Endothelial cell of umbilical vein (primary cell): ENCODE measurements at regions not wholly inside any gene's neighbourhood (a gene's known extent, or its start where the extent isn't known, plus 50 kb on each side); places are given as distances from the start of the nearest gene placed in this dataset.

Experiments
- BruUV-seq: library from RNA; stranded (reverse); fragments of 400-500 nt; replicated peaks from 2 replicates; lab custom pipeline; 2021; lab: Mats Ljungman, UMichigan
- CTCF ChIA-PET: fragments of 300-600, 350-600 bp; sonication (Branson Sonifier 250); formaldehyde crosslinking; loops from one replicate; lab custom pipeline; 2021; ENCODE audit warnings: antibody characterized with exemption, inconsistent platforms; lab: Charles Lee
- POLR2A ChIA-PET: fragments of 300-600, 350-600 bp; sonication (Branson Sonifier 250); formaldehyde crosslinking; loops from one replicate; lab custom pipeline; 2021; ENCODE audit warnings: antibody characterized with exemption, inconsistent platforms; lab: Charles Lee
- DNase-seq: peaks from one replicate; pipeline ENCODE4 v3.0.0-alpha.2; 2011; ENCODE audit warnings: low read depth, low spot score
- FAIRE-seq: peaks from 2 replicates; lab custom pipeline; 2011; peaks lifted over from hg19 to GRCh38; lab: Jason Lieb, UNC
- H2AFZ ChIP-seq: 2 replicates; pipeline ENCODE4 v1.6.0; 2012; ENCODE audit warnings: low read depth, low read length, control low read depth, inconsistent platforms
- H3K27ac ChIP-seq: 2 replicates; pipeline ENCODE4 v1.5.1; 2011; ENCODE audit warnings: low read depth, mild to moderate bottlenecking, control low read depth, low read length, moderate library complexity; ENCODE audit not compliant: insufficient read depth
- H3K27me3 ChIP-seq, 2 experiments: 2 replicates each; pipeline versions ENCODE4 v1.6.0 to v1.6.1; 2011; ENCODE audit warnings: low read length in 2 of 2, mixed read lengths in 1 of 2; ENCODE audit not compliant: control insufficient read depth in 2 of 2, insufficient read depth in 2 of 2
- H3K36me3 ChIP-seq, 2 experiments: 2 replicates in 1 of 2; 3 replicates in 1 of 2; pipeline ENCODE4 v1.5.1; 2011; ENCODE audit warnings: low read length in 2 of 2, mild to moderate bottlenecking in 1 of 2, moderate library complexity in 1 of 2; ENCODE audit not compliant: control insufficient read depth in 2 of 2, insufficient read depth in 2 of 2; ENCODE audit errors: extremely low read depth in 1 of 2
- H3K4me1 ChIP-seq: 3 replicates; pipeline ENCODE4 v1.5.1; 2011; ENCODE audit warnings: mild to moderate bottlenecking, low read length; ENCODE audit not compliant: control insufficient read depth, insufficient read depth; ENCODE audit errors: extremely low read depth
- H3K4me2 ChIP-seq: 2 replicates; pipeline ENCODE4 v1.6.1; 2011; ENCODE audit warnings: low read length, control low read depth, mixed read lengths; ENCODE audit not compliant: insufficient read depth
- H3K4me3 ChIP-seq, 3 experiments: fragments of 200-600 bp in 1 of 3; sonication (generic), shearing (Covaris generic) in 1 of 3; replicated peaks in 1 of 3; 2 replicates each; pipeline ENCODE4 v1.5.1; 2011 to 2016; ENCODE audit warnings: control low read depth in 3 of 3, low read length in 3 of 3, mild to moderate bottlenecking in 2 of 3, inconsistent platforms in 1 of 3, low read depth in 1 of 3, moderate library complexity in 1 of 3; ENCODE audit not compliant: insufficient read depth in 1 of 3
- H3K79me2 ChIP-seq: 2 replicates; pipeline ENCODE4 v1.6.0; 2012; ENCODE audit warnings: low read length, inconsistent platforms; ENCODE audit not compliant: control insufficient read depth, insufficient read depth
- H3K9ac ChIP-seq: replicated peaks from 2 replicates; pipeline ENCODE3; 2011; ENCODE audit warnings: low read length, control low read depth; ENCODE audit not compliant: insufficient read depth; ENCODE audit errors: extremely low read depth
- H3K9me1 ChIP-seq: replicated peaks from 3 replicates; pipeline ENCODE4 v1.6.0; 2011; ENCODE audit warnings: mild to moderate bottlenecking, low read length; ENCODE audit not compliant: control insufficient read depth, insufficient read depth; ENCODE audit errors: extremely low read depth
- H3K9me3 ChIP-seq: replicated peaks from 2 replicates; pipeline ENCODE4 v1.5.1; 2012; ENCODE audit warnings: low read length, inconsistent platforms; ENCODE audit not compliant: control insufficient read depth, insufficient read depth
- H4K20me1 ChIP-seq: replicated peaks from 2 replicates; pipeline ENCODE3; 2011; ENCODE audit warnings: mild to moderate bottlenecking, low read length; ENCODE audit not compliant: control insufficient read depth, insufficient read depth; ENCODE audit errors: extremely low read depth
- CTCF ChIP-seq, 2 donors: IDR thresholded peaks; 1 replicate in 1 of 2; 2 replicates in 1 of 2; pipeline ENCODE4 v1.5.1; 2011; ENCODE audit warnings: low read length in 2 of 2, mild to moderate bottlenecking in 2 of 2, moderate library complexity in 2 of 2, control low read depth in 1 of 2, inconsistent platforms in 1 of 2, low read depth in 1 of 2; ENCODE audit not compliant: insufficient read depth in 1 of 2; ENCODE audit errors: extremely low read depth in 1 of 2
- EZH2 ChIP-seq: IDR thresholded peaks from 2 replicates; pipeline ENCODE4 v1.6.1; 2012; ENCODE audit warnings: borderline replicate concordance, low read depth, mild to moderate bottlenecking, moderate library complexity, low read length, inconsistent platforms; ENCODE audit not compliant: severe bottlenecking
- FOS ChIP-seq: IDR thresholded peaks from 2 replicates; pipeline ENCODE4 v1.6.1; 2011; ENCODE audit warnings: mild to moderate bottlenecking, low read length, moderate library complexity, borderline replicate concordance; ENCODE audit not compliant: insufficient read depth
- GATA2 ChIP-seq: IDR thresholded peaks from 2 replicates; pipeline ENCODE4 v1.7.0; 2011; ENCODE audit warnings: low read depth, mild to moderate bottlenecking, moderate library complexity, mixed read lengths, low read length; ENCODE audit not compliant: insufficient read length, insufficient read depth
- JUN ChIP-seq: IDR thresholded peaks from 2 replicates; pipeline ENCODE4 v1.6.1; 2011; ENCODE audit warnings: borderline replicate concordance, low read depth; ENCODE audit not compliant: insufficient read length, insufficient read depth
- MAX ChIP-seq: IDR thresholded peaks from 2 replicates; pipeline ENCODE4 v1.6.1; 2011; ENCODE audit not compliant: insufficient read depth, insufficient read length
- MYC ChIP-seq: IDR thresholded peaks from one replicate; pipeline ENCODE4 v1.6.1; 2011; ENCODE audit warnings: mild to moderate bottlenecking, low read depth, low read length
- POLR2A ChIP-seq: IDR thresholded peaks from 2 replicates; pipeline ENCODE4 v1.6.1; 2012; ENCODE audit warnings: low read depth, mild to moderate bottlenecking, control low read depth, low read length
- POLR2AphosphoS5 ChIP-seq: IDR thresholded peaks from 2 replicates; pipeline ENCODE4 v1.6.1; 2012; ENCODE audit warnings: low read depth, mild to moderate bottlenecking, control low read depth, low read length, moderate library complexity; ENCODE audit not compliant: insufficient read depth
- dilution Hi-C: fragments of 300-500 bp; cut with MboI; formaldehyde crosslinking; loops from one replicate; pipeline ENCODE4 v1.15.0; 2019; ENCODE audit warnings: low sequenced_read_pairs; ENCODE audit not compliant: extremely low pct_ligation_motif_present
- intact Hi-C: fragments of 100-400 bp; cut with micrococcal nuclease; formaldehyde crosslinking; loops from one replicate; pipeline ENCODE4 v1.10.0; 2022

GRCh38 chr2:8494151-8494550 lies 187.7 kb upstream of the ID2 start:
- H4K20me1 ChIP-seq = no peaks in the 10 kb centered on the region
- H3K36me3 ChIP-seq = no peaks in the 10 kb centered on the region
- DNase-seq = no peak
- no peak overlapping the region for H3K4me3 ChIP-seq
- no peak overlapping the region for H2AFZ ChIP-seq
- BruUV-seq = no TSS peak
- dilution Hi-C loops = no loop called here
- intact Hi-C loops = no loop called here
- FAIRE-seq = no peak
- POLR2A ChIA-PET = no interaction called here
- H3K79me2 ChIP-seq = no peaks in the 10 kb centered on the region
- CTCF ChIA-PET = no interaction called here
- H3K4me2 ChIP-seq = no peak overlapping the region
- no peaks in the 10 kb centered on the region for H3K27me3 ChIP-seq
- no peaks in the 10 kb centered on the region for H3K4me1 ChIP-seq
- no peak for TF ChIP-seq GATA2
- H3K9ac ChIP-seq = no peak overlapping the region
- no peaks in the 10 kb centered on the region for H3K9me3 ChIP-seq
- H3K27ac ChIP-seq = no peak overlapping the region
- no peaks in the 10 kb centered on the region for H3K9me1 ChIP-seq

- Histone ChIP-seq H3K4me3 (no peak overlapping the region), H3K79me2 (no peaks in the 10 kb centered on the region), H3K9me3 (no peaks in the 10 kb centered on the region), H4K20me1 (no peaks in the 10 kb centered on the region), H3K9me1 (no peaks in the 10 kb centered on the region), H3K27me3 (no peaks in the 10 kb centered on the region), H3K36me3 (no peaks in the 10 kb centered on the region), H3K27ac (no peak overlapping the region), H3K4me2 (no peak overlapping the region), H2AFZ (no peak overlapping the region), H3K9ac (no peak overlapping the region), H3K4me1 (no peaks in the 10 kb centered on the region)
- intact Hi-C loops = no loop called here
- POLR2A ChIA-PET = no interaction called here
- DNase-seq (no peak), FAIRE-seq (no peak)
- CTCF ChIA-PET = no interaction called here
- no TSS peak for BruUV-seq
- dilution Hi-C loops = no loop called here
- TF ChIP-seq EZH2 = no peak
- no peak for TF ChIP-seq MAX
- no peak for TF ChIP-seq POLR2A
- no peak for TF ChIP-seq POLR2AphosphoS5
- TF ChIP-seq GATA2 = no peak
- no peak for TF ChIP-seq MYC
- TF ChIP-seq JUN = no peak
- TF ChIP-seq FOS = no peak
- TF ChIP-seq CTCF (IDR thresholded peaks at IDR 0.05; ENCODE audit: extremely low read depth in 1 of 2, insufficient read depth in 1 of 2, low read depth in 1 of 2, low read length in 2 of 2) = no peak
Observed at GRCh38 chr2:8494589-8494988, 187.3 kb upstream of the ID2 start.
